D341Med (cell line): ENCODE measurements at regions not wholly inside any gene's neighbourhood (a gene's known extent, or its start where the extent isn't known, plus 50 kb on each side); places are given as distances from the start of the nearest gene placed in this dataset.
"Not testable (repeated sequence)": the region's sequence is repeated elsewhere in the genome, so short reads cannot be mapped to it uniquely, and the experiment has no call there.

Experiments
- DNase-seq: peaks from one replicate; pipeline ENCODE4 v3.0.0; 2012; ENCODE audit warnings: low spot score

GRCh38 chr14:27608377-27608776, 1010.5 kb upstream of the NOVA1 start:
- DNase-seq: no peak

- no peak for DNase-seq
Measured at GRCh38 chr14:27612121-27612520, 1014.3 kb upstream of the NOVA1 start.

- DNase-seq: no peak
Measured at GRCh38 chr14:27613102-27613501, 1015.3 kb upstream of the NOVA1 start.

- no peak for DNase-seq
Measured at GRCh38 chr14:27623782-27624181, 1025.9 kb upstream of the NOVA1 start.

- DNase-seq: peak; percentile 20
Measured at GRCh38 chr14:27634056-27634970, 1036.5 kb upstream of the NOVA1 start.

- DNase-seq: not testable (repeated sequence)
Measured at GRCh38 chr14:27640688-27641087, 1042.9 kb upstream of the NOVA1 start.

GRCh38 chr14:27642251-27642866, 1044.5 kb upstream of the NOVA1 start:
- DNase-seq: no peak

GRCh38 chr14:27660683-27661082, 1062.8 kb upstream of the NOVA1 start:
- no peak for DNase-seq

- no peak for DNase-seq
Measured at GRCh38 chr14:27668531-27668930, 1070.7 kb upstream of the NOVA1 start.

- no peak for DNase-seq
Measured at GRCh38 chr14:27672047-27672446, 1074.2 kb upstream of the NOVA1 start.

- not testable (repeated sequence) for DNase-seq
Measured at GRCh38 chr14:27672811-27673737, 1075.2 kb upstream of the NOVA1 start.

GRCh38 chr14:27686137-27686536, 1080.5 kb upstream of the FOXG1 start:
- no peak for DNase-seq

- DNase-seq: no peak
Measured at GRCh38 chr14:27688841-27689444, 1077.6 kb upstream of the FOXG1 start.

- no peak for DNase-seq
Measured at GRCh38 chr14:27712364-27712763, 1054.2 kb upstream of the FOXG1 start.

GRCh38 chr14:27715561-27715960, 1051.0 kb upstream of the FOXG1 start:
- no peak for DNase-seq

GRCh38 chr14:27721760-27722159, 1044.8 kb upstream of the FOXG1 start:
- no peak for DNase-seq

- no peak for DNase-seq
Measured at GRCh38 chr14:27725482-27725881, 1041.1 kb upstream of the FOXG1 start.

GRCh38 chr14:27727251-27727770, 1039.3 kb upstream of the FOXG1 start:
- no peak for DNase-seq

- DNase-seq: no peak
Measured at GRCh38 chr14:27730204-27730603, 1036.4 kb upstream of the FOXG1 start.

- DNase-seq: no peak
Measured at GRCh38 chr14:27739657-27740156, 1026.9 kb upstream of the FOXG1 start.

GRCh38 chr14:27750114-27750513, 1016.5 kb upstream of the FOXG1 start:
- DNase-seq: no peak
